ENCODE measurements at regions not wholly inside any gene's neighbourhood (a gene's known extent, or its start where the extent isn't known, plus 50 kb on each side); places are given as distances from the start of the nearest gene placed in this dataset.
A peak's percentile ranks its signal among the peaks of the same experiment; 100 is the strongest.
"Not testable (repeated sequence)": the region's sequence is repeated elsewhere in the genome, so short reads cannot be mapped to it uniquely, and the experiment has no call there.

DNA sequence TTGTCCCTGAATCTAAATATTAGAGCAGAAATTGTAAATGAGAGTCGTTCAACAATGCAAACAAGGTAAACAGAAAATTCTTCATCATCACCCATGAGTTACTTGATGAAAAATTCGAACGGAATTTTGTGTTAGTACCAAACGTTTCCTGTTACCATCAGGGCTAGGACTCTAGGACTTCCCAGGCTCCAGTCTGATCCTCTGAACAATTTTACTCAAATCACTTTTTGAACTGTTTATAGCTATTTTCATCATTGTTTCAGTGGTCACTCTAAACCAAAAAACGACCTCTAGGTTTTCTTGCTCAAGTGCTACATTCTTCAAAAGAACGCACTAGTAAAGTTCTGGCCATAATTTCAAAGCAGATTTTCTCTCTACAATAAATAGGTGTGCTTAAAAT, 273.3 kb downstream of the MREG start:
- DNase-seq: no peak

DNA sequence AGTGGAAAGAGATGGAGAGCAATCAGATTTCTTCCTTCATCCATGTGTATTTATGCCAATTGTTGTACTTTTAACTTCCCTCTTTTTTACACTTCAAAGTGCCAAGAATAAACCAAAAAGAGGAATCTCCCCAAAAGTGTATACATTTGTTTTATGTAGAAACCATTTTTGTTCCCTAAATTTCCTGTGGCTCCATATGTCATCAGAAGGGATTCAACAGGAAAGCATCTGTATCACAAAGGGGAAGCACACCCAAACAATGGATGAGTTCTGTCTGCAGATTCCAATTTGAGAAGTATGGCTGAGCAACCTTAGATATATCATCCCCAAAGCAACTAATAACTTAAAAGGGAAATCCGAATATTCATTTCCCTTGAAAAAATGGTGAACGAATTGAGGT, 275.0 kb downstream of the MREG start:
- no peak for DNase-seq

DNA sequence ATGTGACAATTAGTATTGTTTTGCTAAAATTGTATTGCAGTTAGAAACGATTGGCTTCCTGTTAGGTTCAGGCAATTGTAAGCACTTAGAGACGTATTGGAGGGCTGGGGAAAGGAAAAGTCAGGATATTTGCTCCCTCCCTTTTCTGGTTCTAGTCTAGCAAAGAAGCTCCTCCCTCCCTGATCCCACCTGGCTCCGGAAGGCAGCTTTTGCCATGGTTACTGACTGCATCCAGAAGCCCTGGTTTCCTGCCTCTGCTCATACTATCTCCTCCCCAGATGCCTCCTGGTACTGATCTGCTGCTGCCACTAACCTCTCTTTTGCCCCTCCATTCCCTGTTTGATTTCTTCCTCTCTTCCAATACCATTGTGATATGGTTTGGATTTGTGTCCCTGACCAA, 275.9 kb downstream of the MREG start:
- no peak for DNase-seq

DNA sequence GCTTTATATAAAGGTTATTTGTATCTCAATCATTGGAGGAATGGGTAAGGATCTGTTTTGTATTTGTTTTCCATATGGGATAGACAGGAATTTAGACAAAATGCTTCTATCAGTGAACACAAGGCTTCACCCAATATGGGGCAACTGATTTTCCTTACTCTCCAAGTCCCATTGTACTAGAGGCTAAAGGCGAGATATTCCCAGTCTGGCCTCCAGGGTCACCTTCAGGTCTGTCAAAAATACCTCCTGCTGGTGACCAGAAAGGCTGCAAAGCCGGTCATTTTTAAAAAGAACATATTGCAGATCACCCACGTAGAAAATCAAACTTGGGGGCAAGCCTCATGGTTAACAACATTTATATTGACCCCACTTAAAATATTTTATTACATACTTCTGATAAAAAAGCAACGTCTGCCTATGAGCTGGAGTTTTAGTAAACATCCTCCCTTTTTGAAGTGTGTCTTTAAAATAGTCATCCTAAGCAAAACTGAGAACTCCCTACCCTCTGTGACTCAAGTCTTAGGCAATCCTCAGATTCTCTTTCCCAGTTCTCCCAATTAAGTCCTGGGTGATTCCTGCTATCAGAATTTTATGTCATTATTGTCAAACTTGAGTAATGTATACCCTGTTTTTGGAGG, 276.6 kb downstream of the MREG start:
- DNase-seq: peak; percentile 33

DNA sequence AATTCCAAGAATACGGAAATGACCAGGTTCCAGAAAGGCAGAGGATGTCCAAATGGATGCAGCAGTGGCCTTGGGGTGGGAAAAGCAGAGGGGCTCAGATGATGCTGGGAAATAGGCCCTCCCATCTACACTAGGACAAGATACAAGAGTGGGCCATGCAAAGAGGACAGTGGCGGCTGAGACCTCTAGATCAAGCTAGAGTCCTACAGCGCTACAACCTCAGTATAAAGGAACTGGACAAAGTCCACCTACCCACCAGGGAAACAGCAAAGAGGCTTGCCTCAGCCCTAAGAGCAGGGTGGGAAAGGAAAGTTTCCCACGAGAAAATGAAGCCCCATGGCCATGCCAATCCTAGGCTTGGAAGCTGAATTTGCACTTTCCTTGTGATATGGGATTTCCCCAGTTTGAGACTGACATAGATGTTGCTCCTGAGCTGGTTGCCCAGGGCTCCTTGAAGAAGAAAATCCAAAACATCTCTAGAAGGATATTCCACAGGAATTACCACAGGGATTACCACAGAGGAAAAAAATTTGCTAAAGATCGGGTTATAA, 282.2 kb downstream of the MREG start:
- DNase-seq: no peak

DNA sequence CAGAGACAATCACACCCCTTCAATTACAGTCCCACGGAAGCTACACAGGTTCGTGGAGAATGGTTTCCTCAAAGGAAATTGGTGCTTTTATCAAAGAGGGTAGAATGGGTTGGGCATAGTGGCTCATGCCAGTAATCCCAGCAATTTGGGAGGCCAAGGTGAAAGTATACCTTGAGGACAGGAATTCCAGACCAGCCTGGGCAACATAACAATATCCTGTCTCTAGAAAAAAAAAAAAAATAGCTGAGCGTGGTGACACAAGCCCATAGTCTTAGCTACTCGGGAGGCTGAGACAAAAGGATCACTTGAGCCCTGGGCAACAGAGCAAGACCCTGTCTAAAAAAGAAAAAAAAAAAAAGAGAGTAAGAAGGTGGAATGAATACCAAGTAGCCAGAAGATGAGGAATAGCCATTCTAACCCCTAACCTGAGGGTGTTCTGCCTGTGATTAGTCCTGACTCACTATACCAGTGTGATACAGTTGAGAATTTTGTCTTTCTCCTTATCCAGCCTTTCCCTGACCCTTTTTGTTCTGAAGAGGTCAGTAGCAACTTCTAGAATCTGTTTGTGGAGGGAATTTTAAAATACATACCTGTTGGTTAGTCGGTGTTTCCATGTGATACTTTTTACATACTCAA, 283.2 kb downstream of the MREG start:
- no peak for DNase-seq

DNA sequence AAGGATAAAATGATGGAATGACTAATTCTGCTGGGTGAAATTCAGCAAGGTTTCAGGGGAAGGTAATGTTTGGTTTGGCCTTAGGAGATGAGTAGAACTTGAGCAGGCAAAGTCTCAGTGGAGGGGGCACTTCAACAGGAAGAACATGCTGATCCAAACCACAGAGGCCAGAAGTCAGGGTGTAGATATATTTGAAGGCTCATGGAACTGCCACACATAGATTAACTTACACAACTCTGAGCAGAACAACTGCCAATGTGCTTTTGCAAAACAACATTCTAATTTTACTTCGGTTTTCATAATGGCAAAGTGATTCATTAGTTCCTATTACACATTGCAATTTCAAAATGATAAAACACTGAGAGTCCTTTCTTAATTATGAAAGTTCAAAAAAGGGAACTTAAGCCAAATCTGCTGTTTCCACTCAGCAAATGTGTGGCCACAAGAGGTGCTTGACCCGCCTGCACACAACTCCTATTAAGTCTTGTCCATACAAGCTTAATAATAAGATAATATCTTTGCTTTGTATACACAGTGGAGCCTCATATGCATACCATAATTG, 284.8 kb downstream of the MREG start:
- peak; percentile 88 for DNase-seq

DNA sequence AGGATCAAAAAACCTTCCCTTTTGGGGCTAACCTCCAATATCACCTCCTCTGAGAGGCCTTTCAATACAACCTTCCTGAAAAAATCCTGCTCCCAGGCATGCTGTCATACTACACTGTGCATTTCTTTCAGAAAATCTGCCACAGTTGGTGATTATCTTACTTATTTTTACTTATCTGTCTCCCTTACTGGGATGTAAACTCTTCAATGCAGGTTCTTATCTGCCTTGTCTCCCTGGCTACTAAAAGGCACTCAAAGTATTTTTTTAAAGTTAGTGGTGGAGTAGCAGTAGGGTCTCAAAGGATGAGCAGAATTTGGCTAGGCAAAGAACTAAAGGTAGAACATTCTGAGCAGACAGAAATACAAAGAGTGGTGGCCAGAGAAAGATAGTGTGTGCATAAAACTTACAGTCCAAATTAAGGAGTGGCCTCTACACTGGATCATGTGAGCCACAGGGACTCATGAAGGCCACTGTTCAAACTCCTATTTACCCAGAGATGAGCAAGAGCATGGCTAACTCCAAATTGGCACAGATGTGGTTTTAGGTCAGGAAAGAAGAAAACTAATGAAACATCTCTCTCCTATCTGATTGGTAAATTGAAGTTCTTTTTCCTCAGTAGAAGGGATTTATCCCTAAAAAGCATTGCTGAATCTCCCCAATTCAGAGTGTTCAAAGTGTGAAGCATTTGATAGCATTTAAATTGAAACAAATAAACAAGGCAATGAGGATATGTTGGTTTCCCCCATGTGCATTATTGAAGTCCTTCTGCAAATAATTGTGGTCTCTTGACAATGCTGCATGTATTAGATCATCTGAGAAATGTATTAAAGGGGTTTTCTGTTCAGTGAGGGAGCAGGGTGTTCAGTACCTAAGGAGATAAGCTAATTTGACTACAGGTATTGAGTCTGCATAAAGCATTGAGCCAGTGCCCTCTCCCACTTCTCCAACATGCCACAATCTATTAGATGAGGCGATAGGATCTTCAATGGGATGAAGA, 285.5 kb downstream of the MREG start:
- no peak for DNase-seq

DNA sequence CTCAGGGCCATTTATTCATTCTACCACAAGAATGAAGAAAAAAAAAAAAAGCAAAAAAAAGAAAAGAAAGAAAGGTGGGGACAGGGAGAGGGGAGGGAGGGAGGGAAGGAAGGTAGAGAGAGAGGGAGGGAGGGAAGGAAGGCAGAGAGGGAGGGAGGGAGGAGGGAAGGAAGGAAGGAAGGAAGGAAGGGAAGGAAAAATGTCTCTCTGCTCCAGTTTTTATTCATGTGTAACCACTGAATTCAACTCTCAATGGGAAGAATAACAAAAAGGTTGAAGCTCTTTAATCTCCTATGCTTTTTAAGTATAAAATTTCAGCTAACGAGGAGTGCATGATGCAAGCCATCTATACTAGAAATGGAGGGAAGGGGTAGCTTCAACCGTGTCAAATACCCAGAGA, 287.3 kb downstream of the MREG start:
- DNase-seq: no peak

DNA sequence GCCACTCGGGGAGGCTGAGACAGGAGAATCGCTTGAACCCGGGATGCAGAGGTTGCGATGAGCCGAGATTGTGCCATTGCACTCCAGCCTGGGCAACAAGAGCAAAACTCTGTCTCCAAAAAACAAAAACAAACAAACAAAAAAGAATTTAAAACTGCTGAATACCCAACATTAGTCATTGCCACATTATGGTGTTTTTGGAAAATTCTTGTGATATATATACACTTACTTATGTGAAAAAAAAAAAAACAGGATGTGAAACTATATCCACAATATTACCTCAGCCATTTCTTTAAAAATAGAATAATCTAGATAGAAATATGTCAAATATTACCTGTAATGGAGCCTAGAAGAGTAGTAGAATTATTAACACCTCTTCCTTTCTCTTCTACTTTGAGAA, 288.3 kb upstream of the FN1 start:
- no peak for DNase-seq

DNA sequence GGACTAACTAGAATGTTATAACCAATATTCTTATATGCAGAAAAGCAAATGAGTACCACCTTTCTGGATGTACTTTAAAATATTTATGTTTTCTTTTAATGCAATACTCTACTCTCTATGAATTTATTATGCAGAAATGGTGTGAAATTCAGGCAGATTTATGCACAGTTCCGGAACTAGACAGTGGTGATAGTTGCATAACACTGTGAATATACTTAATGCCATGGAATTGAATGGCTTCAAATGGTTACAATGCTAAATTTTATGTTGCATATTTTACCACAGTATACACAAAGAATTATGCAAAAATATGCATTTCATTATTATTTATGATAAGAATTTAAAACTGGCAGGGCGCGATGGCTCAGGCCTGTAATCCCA, 287.8 kb upstream of the FN1 start:
- no peak for DNase-seq

DNA sequence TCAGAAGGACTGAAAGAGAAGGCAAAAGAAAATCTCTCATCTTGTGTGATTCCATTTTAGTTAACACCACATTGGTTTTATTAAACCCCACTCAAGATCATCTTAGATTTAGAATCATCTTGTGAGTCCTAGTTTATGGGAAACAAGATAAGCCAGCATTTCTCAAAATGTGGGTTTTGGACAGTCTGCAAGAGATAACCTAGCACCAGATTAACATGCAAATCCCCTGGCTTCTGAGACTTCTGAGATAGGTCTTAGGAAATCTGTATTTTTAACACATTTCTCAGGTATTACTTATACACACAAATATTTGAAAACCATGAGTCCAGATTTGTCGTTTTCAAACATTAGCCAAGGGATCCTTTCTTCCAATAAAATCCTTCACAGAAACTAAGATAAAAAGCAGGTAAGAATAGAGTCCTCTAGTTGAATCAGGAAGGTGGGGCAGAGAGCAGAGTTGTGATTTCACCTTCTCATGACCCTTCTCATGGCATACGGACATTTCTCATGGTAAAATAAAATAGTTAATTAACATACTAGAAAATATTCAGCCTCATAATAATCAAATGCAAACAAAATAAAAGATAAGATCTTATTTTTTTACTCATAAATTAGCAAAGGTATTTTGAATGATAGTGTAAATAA, 287.2 kb upstream of the FN1 start:
- no peak for DNase-seq

DNA sequence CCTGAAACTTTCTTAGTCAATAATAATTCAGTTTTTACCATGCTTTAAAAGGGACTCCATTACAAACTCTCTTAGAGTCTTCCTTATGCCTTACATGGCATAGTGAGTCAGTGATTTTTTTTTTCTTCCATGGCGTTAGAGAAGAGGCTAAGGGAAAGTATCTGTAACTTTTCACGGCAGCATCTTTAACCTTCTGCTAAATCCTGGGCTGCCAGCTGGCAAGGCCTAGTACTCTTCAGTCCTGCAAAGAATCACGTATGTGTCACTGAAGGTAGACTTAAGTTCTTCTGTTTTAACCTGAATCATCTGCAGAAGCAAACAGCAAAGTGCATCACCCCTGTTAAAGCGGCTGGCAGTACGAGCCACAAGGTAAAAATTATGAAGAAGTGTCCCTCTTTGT, 286.3 kb upstream of the FN1 start:
- DNase-seq: no peak

DNA sequence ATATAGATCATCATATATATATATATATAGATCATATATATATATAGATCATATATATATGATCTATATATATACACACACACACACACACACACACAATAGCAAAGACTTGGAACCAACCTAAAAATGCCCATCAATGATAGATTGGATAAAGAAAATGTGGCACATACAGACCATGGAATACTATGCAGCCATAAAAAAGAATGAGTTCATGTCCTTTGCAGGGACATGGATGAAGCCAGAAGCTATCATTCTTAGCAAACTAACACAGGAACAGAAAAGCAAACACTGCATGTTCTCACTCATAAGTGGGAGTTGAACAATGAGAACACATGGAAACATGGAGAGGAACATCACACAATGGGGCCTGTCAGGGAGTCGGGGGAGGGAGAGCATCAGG, 285.6 kb upstream of the FN1 start:
- not testable (repeated sequence) for DNase-seq

DNA sequence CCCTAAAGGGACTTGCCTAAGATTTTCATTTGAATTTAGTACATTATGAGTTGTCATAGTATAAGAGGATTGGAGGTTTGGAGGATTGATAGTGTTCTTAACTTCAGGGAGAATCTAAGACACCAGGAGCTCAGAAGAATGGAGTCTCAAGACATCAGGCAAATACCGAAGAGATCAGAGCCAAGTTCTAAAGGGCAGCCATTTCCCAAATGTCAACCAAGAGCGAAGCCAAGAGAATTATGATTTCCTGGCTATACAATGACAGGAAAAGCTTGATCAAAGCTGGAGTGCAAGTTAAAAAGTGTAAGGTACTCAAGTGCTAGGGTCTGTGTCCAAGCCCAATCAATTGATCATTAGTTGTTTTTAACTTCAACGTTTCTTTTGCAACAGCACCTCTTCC, 283.0 kb upstream of the FN1 start:
- no peak for DNase-seq

DNA sequence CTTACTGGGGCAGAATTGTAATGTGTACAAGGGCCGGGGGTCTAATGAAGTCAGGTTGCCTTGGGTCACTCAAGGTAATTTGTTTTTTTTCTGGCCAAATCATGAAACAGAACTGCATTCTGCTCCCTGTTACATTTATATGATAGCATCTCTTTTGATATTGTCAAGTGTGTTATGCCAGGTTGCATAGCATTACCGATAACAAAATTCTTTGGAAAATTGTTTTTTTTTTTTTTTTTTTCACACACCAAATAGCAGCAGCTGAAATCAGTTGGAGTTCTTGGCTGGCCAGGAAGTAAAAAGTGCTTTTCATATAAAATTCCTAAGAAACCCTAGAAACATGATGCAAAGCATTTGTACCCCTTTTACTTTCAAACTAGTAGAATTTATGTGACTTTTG, 282.6 kb upstream of the FN1 start:
- no peak for DNase-seq

DNA sequence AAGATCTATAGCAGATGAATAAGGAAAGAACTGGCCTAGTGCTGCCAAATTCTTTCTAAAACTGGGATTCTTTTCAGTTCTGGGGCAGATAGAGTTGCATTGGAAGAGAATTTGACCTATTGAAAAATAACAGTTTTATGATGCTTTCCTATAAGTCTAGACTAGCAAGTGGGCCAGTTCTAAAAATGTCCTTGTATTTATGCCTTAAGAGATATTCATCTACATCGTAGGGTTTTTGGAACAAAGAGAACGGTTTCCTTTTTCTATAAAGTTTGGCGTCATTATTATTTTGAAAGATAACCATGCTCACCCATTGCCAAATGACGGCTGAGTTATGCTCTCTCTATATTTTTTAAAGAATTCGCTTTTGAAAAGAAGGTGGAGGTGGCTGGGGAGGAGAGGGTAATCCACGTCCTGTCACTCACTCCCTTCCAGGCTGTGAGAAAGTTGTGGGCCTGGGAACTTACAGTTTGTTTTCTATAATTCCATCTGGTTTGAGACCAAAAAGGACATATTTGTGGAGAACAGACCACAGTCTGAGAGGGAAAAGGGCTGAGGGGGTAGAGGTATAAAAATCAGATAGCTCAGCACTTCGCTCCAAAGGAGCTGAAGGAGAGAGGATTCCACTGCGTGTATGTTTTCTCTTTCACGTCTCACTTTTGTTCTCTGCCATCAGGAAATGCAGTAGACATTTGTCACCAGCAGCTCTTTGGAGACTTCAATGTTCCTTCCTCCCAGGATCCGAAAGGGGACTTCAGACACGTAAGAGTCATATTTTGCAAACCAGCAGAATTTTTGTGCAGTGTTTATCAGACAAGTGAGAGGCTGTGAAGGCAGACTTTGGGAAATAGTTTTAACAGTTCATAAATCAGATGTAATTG, 281.9 kb upstream of the FN1 start:
- DNase-seq: no peak

DNA sequence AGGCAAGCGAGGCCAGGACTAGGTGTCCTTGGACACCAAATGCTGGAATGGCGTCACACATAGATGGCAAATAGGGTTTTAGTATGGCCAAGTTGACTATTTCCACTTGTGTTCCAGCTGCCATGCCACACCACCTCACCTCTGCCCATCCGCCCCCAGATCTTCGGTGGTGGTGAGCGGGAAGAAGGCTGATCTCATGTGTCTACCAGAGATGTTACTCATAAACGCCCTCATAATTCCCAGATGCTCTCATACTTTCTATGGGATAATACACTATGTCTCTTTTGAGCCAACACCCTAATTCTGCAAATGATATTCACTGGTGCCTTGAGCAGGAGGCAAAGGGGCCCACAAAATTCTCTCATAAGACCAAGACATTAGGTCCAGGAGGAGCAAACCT, 281.1 kb upstream of the FN1 start:
- no peak for DNase-seq

DNA sequence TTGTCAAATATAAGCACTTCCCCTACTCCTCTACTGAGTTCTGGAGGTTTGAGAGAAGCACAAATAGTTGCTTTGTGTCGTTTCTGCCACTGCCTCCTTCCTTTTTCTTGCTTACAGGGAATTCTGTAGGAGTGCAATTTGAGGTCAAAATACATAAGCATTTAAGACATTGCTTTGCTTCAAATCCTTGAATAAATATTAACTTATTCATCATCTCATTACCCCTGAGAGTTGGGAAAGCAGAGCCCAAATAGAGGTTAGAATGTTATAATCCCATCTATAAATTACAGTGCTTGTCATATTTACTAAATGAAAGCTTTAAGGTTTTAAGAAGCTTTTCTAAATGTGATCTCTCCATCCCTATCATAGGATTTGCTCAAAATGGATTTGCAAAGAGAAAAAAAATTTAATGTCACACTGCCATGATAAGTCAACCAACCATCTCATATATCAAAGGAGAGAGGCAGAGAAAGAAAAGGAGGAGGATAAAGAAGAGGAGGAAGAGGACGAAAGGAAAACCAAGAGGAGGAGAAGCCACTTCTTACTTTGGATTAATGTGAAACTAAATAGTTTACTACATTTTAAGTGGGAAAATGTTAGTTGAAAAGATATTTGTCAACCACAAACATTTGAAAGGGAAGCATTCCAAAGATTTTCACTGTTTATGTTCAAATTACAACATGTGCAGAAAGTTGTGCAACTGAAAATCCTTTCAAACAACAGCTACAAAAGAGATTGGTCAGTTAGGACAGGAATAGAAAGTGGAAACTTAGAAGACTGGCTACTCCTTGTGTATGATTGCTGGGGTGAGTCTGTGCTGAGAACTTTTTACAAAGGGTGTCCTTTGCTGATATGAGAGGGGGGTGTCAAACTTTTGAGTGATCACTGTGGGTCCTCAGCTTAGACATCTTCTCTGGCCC, 277.3 kb upstream of the FN1 start:
- DNase-seq: no peak

DNA sequence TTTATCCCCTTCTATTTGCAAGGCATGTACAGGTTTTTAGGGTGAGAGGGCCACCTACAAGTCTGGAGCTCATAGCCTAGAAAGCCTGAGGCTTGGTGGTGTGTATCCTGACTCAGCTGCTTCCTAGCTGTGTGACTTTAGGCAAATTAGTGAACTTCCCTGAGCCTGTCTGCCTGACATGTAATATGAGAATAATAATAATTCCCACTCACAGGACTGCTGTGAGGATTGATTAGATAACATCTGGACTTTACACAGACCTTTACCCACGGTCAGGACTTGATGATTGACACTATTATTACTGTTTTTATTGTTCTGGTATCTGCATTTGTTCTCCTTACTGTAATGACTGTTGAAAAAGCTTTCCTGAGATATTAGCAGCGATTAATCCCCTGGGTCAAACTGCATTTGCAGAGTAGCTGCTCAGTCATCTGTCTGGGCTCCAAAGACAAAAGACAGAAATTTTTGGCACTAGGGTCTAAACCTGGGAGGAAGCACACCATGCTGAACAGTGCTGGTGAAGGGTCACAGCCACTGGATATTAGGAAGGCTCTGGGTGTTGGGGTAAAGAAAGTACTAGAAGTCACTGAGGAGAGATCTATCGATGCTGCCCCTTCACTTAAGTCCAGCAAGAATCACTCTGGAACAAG, 276.5 kb upstream of the FN1 start:
- DNase-seq: no peak

All from hematopoietic multipotent progenitor cell treated with erythropoietin and hydrocortisone succinate and interleukin-3 and kit ligand, for 4 days (in vitro differentiated cells).